ENCODE measurements at regions not wholly inside any gene's neighbourhood (a gene's known extent, or its start where the extent isn't known, plus 50 kb on each side); places are given as distances from the start of the nearest gene placed in this dataset.
"Not testable (repeated sequence)": the region's sequence is repeated elsewhere in the genome, so short reads cannot be mapped to it uniquely, and the experiment has no call there.

- TF ChIP-seq, protein P1, sequence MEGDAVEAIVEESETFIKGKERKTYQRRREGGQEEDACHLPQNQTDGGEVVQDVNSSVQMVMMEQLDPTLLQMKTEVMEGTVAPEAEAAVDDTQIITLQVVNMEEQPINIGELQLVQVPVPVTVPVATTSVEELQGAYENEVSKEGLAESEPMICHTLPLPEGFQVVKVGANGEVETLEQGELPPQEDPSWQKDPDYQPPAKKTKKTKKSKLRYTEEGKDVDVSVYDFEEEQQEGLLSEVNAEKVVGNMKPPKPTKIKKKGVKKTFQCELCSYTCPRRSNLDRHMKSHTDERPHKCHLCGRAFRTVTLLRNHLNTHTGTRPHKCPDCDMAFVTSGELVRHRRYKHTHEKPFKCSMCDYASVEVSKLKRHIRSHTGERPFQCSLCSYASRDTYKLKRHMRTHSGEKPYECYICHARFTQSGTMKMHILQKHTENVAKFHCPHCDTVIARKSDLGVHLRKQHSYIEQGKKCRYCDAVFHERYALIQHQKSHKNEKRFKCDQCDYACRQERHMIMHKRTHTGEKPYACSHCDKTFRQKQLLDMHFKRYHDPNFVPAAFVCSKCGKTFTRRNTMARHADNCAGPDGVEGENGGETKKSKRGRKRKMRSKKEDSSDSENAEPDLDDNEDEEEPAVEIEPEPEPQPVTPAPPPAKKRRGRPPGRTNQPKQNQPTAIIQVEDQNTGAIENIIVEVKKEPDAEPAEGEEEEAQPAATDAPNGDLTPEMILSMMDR (IDR thresholded peaks at IDR 0.05; ENCODE audit: poor library complexity, severe bottlenecking), result not testable (repeated sequence)
- not testable (repeated sequence) for TF ChIP-seq RAD21 (conservative IDR thresholded peaks at IDR 0.05); POLR2AphosphoS5 (IDR thresholded peaks at IDR 0.05); EP300 (conservative IDR thresholded peaks at IDR 0.05; ENCODE audit: poor library complexity, severe bottlenecking); EZH2 (IDR thresholded peaks at IDR 0.05; ENCODE audit: borderline replicate concordance, insufficient read depth, low read length, poor library complexity, severe bottlenecking); MXI1 (conservative IDR thresholded peaks at IDR 0.05; ENCODE audit: poor library complexity, severe bottlenecking); TAF1 (IDR thresholded peaks at IDR 0.05; ENCODE audit: low read depth); SMC3 (conservative IDR thresholded peaks at IDR 0.05; ENCODE audit: poor library complexity)
- TF ChIP-seq, protein P2, sequence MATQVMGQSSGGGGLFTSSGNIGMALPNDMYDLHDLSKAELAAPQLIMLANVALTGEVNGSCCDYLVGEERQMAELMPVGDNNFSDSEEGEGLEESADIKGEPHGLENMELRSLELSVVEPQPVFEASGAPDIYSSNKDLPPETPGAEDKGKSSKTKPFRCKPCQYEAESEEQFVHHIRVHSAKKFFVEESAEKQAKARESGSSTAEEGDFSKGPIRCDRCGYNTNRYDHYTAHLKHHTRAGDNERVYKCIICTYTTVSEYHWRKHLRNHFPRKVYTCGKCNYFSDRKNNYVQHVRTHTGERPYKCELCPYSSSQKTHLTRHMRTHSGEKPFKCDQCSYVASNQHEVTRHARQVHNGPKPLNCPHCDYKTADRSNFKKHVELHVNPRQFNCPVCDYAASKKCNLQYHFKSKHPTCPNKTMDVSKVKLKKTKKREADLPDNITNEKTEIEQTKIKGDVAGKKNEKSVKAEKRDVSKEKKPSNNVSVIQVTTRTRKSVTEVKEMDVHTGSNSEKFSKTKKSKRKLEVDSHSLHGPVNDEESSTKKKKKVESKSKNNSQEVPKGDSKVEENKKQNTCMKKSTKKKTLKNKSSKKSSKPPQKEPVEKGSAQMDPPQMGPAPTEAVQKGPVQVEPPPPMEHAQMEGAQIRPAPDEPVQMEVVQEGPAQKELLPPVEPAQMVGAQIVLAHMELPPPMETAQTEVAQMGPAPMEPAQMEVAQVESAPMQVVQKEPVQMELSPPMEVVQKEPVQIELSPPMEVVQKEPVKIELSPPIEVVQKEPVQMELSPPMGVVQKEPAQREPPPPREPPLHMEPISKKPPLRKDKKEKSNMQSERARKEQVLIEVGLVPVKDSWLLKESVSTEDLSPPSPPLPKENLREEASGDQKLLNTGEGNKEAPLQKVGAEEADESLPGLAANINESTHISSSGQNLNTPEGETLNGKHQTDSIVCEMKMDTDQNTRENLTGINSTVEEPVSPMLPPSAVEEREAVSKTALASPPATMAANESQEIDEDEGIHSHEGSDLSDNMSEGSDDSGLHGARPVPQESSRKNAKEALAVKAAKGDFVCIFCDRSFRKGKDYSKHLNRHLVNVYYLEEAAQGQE (IDR thresholded peaks at IDR 0.05; ENCODE audit: borderline replicate concordance), result not testable (repeated sequence)
Measured at GRCh38 chr3:6428276-6428675, 432.6 kb upstream of the GRM7 start.
